ENCODE measurements at regions not wholly inside any gene's neighbourhood (a gene's known extent, or its start where the extent isn't known, plus 50 kb on each side); places are given as distances from the start of the nearest gene placed in this dataset.
A peak's percentile ranks its signal among the peaks of the same experiment; 100 is the strongest.
"Not testable (repeated sequence)": the region's sequence is repeated elsewhere in the genome, so short reads cannot be mapped to it uniquely, and the experiment has no call there.

DNA sequence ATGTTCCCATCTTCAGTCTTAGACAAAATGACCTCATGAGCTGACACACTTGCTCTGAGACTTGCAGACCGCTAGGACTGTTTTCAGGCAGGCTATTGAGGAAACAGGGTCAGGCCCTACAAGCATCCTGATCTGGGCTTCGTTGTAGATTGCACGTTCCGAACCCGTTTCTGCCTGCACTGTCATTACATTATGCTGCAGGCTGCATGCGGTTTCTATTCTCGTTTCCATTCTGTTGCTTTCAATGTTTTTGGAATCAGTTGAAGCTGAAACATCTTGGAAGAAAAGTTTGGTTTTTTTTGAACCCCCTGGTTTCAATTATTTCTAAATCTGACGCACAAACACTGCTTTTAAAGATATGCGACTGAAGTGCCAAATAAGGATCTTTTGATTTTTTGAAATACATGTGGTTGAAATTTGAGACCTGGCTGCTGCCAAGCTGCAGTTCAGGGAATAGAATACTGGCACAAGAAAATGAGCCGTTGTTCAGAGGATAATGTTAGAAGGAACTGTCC lies 716.1 kb upstream of the INTU start:
- peak; percentile 94 for ATAC-seq
- TF ChIP-seq GLIS3 (CRISPR knock-in tag; IDR thresholded peaks at IDR 0.05): no peak
- no peak for TF ChIP-seq RARB (CRISPR knock-in tag; IDR thresholded peaks at IDR 0.05)
- TF ChIP-seq OSR1 (CRISPR knock-in tag; IDR thresholded peaks at IDR 0.05): no peak
- TF ChIP-seq CSDC2 (CRISPR knock-in tag; IDR thresholded peaks at IDR 0.05): no peak
- no peak for TF ChIP-seq SNAI2 (CRISPR knock-in tag; IDR thresholded peaks at IDR 0.05)
- TF ChIP-seq ESRRG (CRISPR knock-in tag; IDR thresholded peaks at IDR 0.05): no peak
- no peak for TF ChIP-seq ZC3H10 (CRISPR knock-in tag; IDR thresholded peaks at IDR 0.05)
- TF ChIP-seq BACH2 (CRISPR knock-in tag; IDR thresholded peaks at IDR 0.05; ENCODE audit: borderline replicate concordance): no peak
- no peak for TF ChIP-seq ZNF8 (CRISPR knock-in tag; IDR thresholded peaks at IDR 0.05)
- TF ChIP-seq, protein P1, sequence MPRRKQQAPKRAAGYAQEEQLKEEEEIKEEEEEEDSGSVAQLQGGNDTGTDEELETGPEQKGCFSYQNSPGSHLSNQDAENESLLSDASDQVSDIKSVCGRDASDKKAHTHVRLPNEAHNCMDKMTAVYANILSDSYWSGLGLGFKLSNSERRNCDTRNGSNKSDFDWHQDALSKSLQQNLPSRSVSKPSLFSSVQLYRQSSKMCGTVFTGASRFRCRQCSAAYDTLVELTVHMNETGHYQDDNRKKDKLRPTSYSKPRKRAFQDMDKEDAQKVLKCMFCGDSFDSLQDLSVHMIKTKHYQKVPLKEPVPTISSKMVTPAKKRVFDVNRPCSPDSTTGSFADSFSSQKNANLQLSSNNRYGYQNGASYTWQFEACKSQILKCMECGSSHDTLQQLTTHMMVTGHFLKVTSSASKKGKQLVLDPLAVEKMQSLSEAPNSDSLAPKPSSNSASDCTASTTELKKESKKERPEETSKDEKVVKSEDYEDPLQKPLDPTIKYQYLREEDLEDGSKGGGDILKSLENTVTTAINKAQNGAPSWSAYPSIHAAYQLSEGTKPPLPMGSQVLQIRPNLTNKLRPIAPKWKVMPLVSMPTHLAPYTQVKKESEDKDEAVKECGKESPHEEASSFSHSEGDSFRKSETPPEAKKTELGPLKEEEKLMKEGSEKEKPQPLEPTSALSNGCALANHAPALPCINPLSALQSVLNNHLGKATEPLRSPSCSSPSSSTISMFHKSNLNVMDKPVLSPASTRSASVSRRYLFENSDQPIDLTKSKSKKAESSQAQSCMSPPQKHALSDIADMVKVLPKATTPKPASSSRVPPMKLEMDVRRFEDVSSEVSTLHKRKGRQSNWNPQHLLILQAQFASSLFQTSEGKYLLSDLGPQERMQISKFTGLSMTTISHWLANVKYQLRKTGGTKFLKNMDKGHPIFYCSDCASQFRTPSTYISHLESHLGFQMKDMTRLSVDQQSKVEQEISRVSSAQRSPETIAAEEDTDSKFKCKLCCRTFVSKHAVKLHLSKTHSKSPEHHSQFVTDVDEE (CRISPR knock-in tag; IDR thresholded peaks at IDR 0.05): no peak
- no peak for TF ChIP-seq ZNF565 (CRISPR knock-in tag; conservative IDR thresholded peaks at IDR 0.05; ENCODE audit: low read depth)
- TF ChIP-seq TCF4 (CRISPR knock-in tag; IDR thresholded peaks at IDR 0.05; ENCODE audit: borderline replicate concordance): no peak
- no peak for TF ChIP-seq ZFP30 (CRISPR knock-in tag; IDR thresholded peaks at IDR 0.05)
- no peak for TF ChIP-seq ISL1 (CRISPR knock-in tag; IDR thresholded peaks at IDR 0.05)
- TF ChIP-seq, protein P2, sequence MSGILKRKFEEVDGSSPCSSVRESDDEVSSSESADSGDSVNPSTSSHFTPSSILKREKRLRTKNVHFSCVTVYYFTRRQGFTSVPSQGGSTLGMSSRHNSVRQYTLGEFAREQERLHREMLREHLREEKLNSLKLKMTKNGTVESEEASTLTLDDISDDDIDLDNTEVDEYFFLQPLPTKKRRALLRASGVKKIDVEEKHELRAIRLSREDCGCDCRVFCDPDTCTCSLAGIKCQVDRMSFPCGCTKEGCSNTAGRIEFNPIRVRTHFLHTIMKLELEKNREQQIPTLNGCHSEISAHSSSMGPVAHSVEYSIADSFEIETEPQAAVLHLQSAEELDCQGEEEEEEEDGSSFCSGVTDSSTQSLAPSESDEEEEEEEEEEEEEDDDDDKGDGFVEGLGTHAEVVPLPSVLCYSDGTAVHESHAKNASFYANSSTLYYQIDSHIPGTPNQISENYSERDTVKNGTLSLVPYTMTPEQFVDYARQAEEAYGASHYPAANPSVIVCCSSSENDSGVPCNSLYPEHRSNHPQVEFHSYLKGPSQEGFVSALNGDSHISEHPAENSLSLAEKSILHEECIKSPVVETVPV (CRISPR knock-in tag; IDR thresholded peaks at IDR 0.05): no peak
- no peak for TF ChIP-seq ZNF70 (CRISPR knock-in tag; IDR thresholded peaks at IDR 0.05)
- TF ChIP-seq, protein P3, sequence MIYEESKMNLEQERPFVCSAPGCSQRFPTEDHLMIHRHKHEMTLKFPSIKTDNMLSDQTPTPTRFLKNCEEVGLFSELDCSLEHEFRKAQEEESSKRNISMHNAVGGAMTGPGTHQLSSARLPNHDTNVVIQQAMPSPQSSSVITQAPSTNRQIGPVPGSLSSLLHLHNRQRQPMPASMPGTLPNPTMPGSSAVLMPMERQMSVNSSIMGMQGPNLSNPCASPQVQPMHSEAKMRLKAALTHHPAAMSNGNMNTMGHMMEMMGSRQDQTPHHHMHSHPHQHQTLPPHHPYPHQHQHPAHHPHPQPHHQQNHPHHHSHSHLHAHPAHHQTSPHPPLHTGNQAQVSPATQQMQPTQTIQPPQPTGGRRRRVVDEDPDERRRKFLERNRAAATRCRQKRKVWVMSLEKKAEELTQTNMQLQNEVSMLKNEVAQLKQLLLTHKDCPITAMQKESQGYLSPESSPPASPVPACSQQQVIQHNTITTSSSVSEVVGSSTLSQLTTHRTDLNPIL (CRISPR knock-in tag; IDR thresholded peaks at IDR 0.05; ENCODE audit: low read depth): no peak

DNA sequence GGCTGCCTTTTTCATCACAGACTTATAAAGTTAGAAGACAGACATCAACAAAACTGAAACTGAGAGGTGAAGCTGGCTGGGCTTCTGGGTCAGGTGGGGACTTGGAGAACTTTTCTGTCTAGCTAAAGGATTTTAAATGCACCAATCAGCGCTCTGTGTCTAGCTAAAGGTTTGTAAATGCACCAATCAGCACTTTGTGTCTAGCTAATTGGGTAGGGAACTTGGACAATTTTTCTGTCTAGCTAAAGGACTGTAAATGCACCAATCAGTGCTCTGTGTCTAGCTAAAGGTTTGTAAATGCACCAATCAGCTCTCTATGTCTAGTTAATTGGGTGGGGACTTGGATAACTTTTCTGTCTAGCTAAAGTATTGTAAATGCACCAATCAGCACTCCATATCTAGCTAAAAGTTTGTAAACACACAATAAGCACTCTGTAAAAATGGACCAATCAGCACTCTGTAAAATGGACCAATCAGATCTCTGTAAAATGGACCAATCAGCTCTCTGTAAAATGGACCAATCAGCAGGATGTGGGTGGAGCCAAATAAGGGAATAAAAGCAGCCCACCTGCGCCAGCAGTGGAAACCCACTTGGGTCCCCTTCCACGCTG lies 710.3 kb upstream of the INTU start:
- not testable (repeated sequence) for ATAC-seq

DNA sequence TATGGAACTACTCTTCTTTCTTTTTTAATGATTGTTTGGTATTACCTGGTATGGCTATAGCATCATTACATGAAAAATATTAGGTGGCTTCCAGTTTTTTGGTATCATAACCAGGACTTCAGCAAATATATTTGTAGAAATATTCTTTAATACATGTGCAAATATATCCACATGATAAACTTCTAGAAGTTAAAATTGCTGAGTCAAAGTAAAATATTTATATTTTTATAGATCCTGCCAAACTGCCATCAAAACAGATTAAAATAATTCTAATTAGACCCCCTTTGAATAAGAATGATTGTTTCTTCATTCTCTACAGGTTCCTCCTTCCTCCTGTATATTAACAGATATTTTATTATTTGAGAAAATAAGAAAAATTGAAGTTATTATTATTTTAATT lies 708.5 kb upstream of the INTU start:
- no peak for ATAC-seq
- no peak for TF ChIP-seq PPARA (CRISPR knock-in tag; IDR thresholded peaks at IDR 0.05; ENCODE audit: borderline replicate concordance)

DNA sequence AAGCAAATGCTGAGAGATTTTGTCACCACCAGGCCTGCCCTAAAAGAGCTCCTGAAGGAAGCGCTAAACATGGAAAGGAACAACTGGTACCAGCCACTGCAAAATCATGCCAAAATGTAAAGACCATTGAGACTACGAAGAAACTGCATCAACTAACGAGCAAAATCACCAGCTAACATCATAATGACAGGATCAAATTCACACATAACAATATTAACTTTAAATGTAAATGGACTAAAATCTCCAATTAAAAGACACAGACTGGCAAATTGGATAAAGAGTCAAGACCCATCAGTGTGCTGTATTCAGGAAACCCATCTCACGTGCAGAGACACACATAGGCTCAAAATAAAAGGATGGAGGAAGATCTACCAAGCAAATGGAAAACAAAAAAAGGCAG lies 702.7 kb upstream of the INTU start:
- not testable (repeated sequence) for ATAC-seq

DNA sequence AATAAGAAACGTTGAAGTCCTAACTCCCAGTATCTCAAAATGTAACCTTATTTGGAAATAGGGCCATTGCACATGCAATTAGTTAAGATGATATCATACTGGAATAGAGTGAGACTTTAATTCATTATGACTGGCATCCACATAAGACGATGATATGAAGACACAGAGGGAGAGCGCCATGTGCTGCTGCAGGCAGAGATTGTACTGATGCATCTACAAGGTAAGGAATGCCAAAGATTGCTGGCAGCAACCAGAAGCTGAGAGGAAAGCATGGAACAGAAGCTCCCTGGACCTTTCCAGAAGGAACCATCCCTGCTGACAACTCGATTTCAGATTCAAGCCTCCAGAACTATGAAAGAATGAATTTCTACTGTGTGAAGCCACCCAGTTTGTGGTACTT lies 697.0 kb upstream of the INTU start:
- peak; percentile 68 for ATAC-seq
- no peak for TF ChIP-seq ISL1 (CRISPR knock-in tag; IDR thresholded peaks at IDR 0.05)
- TF ChIP-seq, protein P2 (CRISPR knock-in tag; IDR thresholded peaks at IDR 0.05): no peak
- TF ChIP-seq ZFP3 (CRISPR knock-in tag; IDR thresholded peaks at IDR 0.05): no peak
- TF ChIP-seq, protein P3 (CRISPR knock-in tag; IDR thresholded peaks at IDR 0.05; ENCODE audit: low read depth): no peak
- no peak for TF ChIP-seq OSR1 (CRISPR knock-in tag; IDR thresholded peaks at IDR 0.05)
- TF ChIP-seq, protein P4, sequence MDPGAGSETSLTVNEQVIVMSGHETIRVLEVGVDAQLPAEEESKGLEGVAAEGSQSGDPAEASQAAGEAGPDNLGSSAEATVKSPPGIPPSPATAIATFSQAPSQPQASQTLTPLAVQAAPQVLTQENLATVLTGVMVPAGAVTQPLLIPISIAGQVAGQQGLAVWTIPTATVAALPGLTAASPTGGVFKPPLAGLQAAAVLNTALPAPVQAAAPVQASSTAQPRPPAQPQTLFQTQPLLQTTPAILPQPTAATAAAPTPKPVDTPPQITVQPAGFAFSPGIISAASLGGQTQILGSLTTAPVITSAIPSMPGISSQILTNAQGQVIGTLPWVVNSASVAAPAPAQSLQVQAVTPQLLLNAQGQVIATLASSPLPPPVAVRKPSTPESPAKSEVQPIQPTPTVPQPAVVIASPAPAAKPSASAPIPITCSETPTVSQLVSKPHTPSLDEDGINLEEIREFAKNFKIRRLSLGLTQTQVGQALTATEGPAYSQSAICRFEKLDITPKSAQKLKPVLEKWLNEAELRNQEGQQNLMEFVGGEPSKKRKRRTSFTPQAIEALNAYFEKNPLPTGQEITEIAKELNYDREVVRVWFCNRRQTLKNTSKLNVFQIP (CRISPR knock-in tag; IDR thresholded peaks at IDR 0.05; ENCODE audit: borderline replicate concordance, low read depth): no peak
- no peak for TF ChIP-seq CSDC2 (CRISPR knock-in tag; IDR thresholded peaks at IDR 0.05)
- no peak for TF ChIP-seq BACH2 (CRISPR knock-in tag; IDR thresholded peaks at IDR 0.05; ENCODE audit: borderline replicate concordance)
- TF ChIP-seq RARB (CRISPR knock-in tag; IDR thresholded peaks at IDR 0.05): no peak
- TF ChIP-seq ZNF8 (CRISPR knock-in tag; IDR thresholded peaks at IDR 0.05): no peak
- TF ChIP-seq, protein P5, sequence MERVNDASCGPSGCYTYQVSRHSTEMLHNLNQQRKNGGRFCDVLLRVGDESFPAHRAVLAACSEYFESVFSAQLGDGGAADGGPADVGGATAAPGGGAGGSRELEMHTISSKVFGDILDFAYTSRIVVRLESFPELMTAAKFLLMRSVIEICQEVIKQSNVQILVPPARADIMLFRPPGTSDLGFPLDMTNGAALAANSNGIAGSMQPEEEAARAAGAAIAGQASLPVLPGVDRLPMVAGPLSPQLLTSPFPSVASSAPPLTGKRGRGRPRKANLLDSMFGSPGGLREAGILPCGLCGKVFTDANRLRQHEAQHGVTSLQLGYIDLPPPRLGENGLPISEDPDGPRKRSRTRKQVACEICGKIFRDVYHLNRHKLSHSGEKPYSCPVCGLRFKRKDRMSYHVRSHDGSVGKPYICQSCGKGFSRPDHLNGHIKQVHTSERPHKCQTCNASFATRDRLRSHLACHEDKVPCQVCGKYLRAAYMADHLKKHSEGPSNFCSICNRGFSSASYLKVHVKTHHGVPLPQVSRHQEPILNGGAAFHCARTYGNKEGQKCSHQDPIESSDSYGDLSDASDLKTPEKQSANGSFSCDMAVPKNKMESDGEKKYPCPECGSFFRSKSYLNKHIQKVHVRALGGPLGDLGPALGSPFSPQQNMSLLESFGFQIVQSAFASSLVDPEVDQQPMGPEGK (CRISPR knock-in tag; IDR thresholded peaks at IDR 0.05; ENCODE audit: borderline replicate concordance): no peak
- no peak for TF ChIP-seq ZNF70 (CRISPR knock-in tag; IDR thresholded peaks at IDR 0.05)
